Activated naive CD4-positive, alpha-beta T cell treated with anti-CD3 and anti-CD28 coated beads for 36 hours (primary cell): ENCODE measurements at regions not wholly inside any gene's neighbourhood (a gene's known extent, or its start where the extent isn't known, plus 50 kb on each side); places are given as distances from the start of the nearest gene placed in this dataset.
A peak's percentile ranks its signal among the peaks of the same experiment; 100 is the strongest.

Experiments
- CTCF ChIA-PET: fragments of 350-600 bp; sonication (Branson Sonifier 250); formaldehyde crosslinking; loops from one replicate; lab custom pipeline; 2021; ENCODE audit warnings: antibody characterized with exemption; lab: Charles Lee
- DNase-seq: peaks from one replicate; pipeline ENCODE4 v3.0.0-alpha.2; 2020
- H3K27ac Mint-ChIP-seq: one replicate; pipeline ENCODE4 v1.8.0; 2021; ENCODE audit warnings: mild to moderate bottlenecking, mixed read lengths
- H3K27me3 Mint-ChIP-seq: one replicate; pipeline ENCODE4 v1.8.0; 2021; ENCODE audit warnings: low read depth, mixed read lengths
- H3K36me3 Mint-ChIP-seq: one replicate; pipeline ENCODE4 v1.8.0; 2021; ENCODE audit warnings: low read depth, mixed read lengths
- H3K4me1 Mint-ChIP-seq: one replicate; pipeline ENCODE4 v1.8.0; 2021; ENCODE audit warnings: low read depth, mixed read lengths
- H3K4me3 Mint-ChIP-seq: one replicate; pipeline ENCODE4 v1.8.0; 2021; ENCODE audit warnings: mild to moderate bottlenecking, moderate library complexity, mixed read lengths
- H3K9me3 Mint-ChIP-seq: one replicate; pipeline ENCODE4 v1.8.0; 2021; ENCODE audit warnings: mixed read lengths
- intact Hi-C: fragments of 100-400 bp; cut with micrococcal nuclease; formaldehyde crosslinking; loops from one replicate; pipeline ENCODE4 v1.15.1; 2023

DNA sequence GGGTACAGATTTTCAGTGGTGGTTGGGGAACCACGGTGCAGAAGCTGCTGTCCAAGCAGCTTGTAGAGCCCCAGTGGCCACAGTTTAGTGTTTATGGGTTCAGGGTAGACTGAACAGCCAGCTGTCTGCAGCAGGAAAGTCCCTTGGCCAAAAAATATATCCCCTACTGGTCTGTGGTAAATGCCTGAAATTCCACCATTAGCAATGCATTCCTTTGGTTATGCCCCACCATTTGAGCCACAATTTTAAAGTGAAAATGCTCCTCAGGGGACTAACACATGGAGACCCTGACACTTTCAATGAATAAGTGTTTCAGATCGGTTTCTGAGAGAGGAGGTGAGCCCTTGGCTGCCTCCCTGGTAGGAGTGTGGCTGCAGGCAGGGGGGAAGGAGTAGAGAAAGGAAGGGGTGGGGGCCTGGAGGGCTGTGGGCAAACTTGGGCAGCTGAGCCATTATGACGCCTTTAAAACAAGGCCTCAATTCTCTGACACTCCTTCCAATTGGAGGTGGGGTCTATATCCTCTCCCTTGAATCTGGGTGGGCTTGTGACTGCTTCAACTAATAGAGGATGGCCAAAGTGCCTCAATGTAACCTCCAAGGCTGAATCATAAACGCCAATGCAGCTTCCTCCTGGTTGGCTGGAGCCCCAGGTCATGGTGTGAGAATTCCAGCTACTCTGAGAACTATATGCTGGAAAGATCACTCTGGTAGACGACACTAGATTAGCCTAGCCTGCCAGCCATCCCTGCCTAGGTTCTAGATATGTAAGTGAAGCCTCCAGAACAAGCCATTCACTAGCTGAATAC lies 75.8 kb upstream of the ATP6AP2 start:
- CTCF ChIA-PET = no interaction called here
- Mint-ChIP-seq H3K36me3 (no peaks in the 10 kb centered on the region), H3K9me3 (no peaks in the 10 kb centered on the region), H3K27ac (no peak overlapping the region), H3K4me3 (no peak overlapping the region), H3K27me3 (no peaks in the 10 kb centered on the region), H3K4me1 (no peaks in the 10 kb centered on the region)
- DNase-seq = no peak
- intact Hi-C loops = no loop called here

- intact Hi-C loops = no loop called here
- DNase-seq = no peak
- H3K27ac Mint-ChIP-seq = no peak overlapping the region
- H3K27me3 Mint-ChIP-seq = no peaks in the 10 kb centered on the region
- H3K36me3 Mint-ChIP-seq = no peaks in the 10 kb centered on the region
- H3K9me3 Mint-ChIP-seq = no peaks in the 10 kb centered on the region
- CTCF ChIA-PET = no interaction called here
- H3K4me1 Mint-ChIP-seq = no peaks in the 10 kb centered on the region
- no peak overlapping the region for H3K4me3 Mint-ChIP-seq
These were observed 77.7 kb upstream of the ATP6AP2 start for GRCh38 chrX:40503094-40503493.

DNA sequence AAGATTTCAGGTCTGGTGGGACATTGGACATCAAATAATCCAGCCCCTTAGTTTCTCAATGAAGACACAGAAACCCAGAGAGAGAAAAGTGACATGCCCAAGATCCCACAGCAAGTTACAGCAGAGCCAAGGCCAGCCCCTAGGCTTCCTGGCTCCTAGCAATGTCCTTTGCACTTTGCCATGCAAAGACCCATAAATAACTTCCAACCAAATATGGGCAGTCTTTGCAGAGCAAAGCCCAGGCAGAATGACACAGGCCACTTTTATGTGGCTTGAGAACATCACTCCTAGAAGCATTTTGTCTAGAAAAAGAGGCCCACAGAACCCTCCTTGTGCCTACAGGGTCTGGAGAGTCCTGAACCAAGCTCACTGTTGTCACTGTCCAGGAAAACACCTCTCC lies 78.1 kb upstream of the ATP6AP2 start:
- CTCF ChIA-PET = no interaction called here
- no peaks in the 10 kb centered on the region for H3K36me3 Mint-ChIP-seq
- H3K4me1 Mint-ChIP-seq = no peaks in the 10 kb centered on the region
- intact Hi-C loops = no loop called here
- no peak for DNase-seq
- H3K27ac Mint-ChIP-seq = no peak overlapping the region
- no peaks in the 10 kb centered on the region for H3K9me3 Mint-ChIP-seq
- H3K27me3 Mint-ChIP-seq = no peaks in the 10 kb centered on the region
- no peak overlapping the region for H3K4me3 Mint-ChIP-seq

GRCh38 chrX:40501164-40501855 lies 79.5 kb upstream of the ATP6AP2 start:
- Mint-ChIP-seq H3K27me3 (no peaks in the 10 kb centered on the region), H3K9me3 (no peaks in the 10 kb centered on the region), H3K4me1 (no peaks in the 10 kb centered on the region), H3K36me3 (no peaks in the 10 kb centered on the region), H3K27ac (no peak overlapping the region), H3K4me3 (no peak overlapping the region)
- no peak for DNase-seq
- CTCF ChIA-PET = no interaction called here
- intact Hi-C loops = no loop called here

DNA sequence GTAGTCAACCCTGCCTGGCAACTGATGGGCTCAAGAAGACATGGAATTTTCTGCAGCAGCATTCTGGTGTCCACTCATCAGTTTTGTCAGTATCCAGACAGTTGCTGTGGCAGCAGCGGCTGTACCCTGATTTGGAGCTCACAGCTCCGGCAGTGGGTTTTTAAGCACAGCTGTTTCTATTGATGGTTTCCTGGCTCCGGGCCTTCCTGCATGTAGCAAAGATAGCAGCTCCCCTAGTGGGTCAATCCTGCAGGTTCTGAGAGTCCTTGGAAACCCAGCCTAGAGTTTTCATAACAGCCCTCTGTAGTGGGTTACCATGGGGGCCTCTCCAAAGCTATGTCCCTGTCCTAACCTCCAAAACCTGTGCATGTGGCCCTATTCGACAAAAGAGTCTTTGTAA lies 84.0 kb upstream of the ATP6AP2 start:
- H3K4me3 Mint-ChIP-seq = no peak overlapping the region
- no peaks in the 10 kb centered on the region for H3K36me3 Mint-ChIP-seq
- H3K9me3 Mint-ChIP-seq = no peaks in the 10 kb centered on the region
- H3K27ac Mint-ChIP-seq = no peak overlapping the region
- H3K4me1 Mint-ChIP-seq = peaks cover 3% of the 10 kb centered on the region
- CTCF ChIA-PET = no interaction called here
- no peak for DNase-seq
- intact Hi-C loops = no loop called here
- no peaks in the 10 kb centered on the region for H3K27me3 Mint-ChIP-seq

DNA sequence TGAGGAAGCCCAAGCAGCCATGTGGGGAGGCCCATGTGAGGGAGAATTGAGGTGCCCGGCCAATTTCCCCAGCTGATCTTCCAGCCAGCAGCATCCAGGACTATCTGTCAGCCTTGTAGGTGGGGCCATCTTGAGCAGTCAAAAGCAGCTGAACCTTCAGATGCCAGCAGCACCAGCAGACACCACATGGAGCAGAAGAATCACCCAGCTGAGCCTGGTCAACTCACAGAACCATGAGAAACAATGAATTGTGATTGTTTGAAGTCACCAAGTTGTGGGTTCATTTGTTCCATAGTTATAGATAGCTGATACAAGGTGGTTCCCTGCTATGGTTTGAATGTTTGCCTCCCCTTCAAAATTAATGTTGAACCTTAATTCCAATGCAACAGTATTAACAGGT lies 85.1 kb upstream of the ATP6AP2 start:
- intact Hi-C loops = no loop called here
- H3K27ac Mint-ChIP-seq = no peak overlapping the region
- H3K4me1 Mint-ChIP-seq = peaks cover 3% of the 10 kb centered on the region
- H3K36me3 Mint-ChIP-seq = no peaks in the 10 kb centered on the region
- no peaks in the 10 kb centered on the region for H3K27me3 Mint-ChIP-seq
- DNase-seq = no peak
- no peak overlapping the region for H3K4me3 Mint-ChIP-seq
- H3K9me3 Mint-ChIP-seq = no peaks in the 10 kb centered on the region
- CTCF ChIA-PET = no interaction called here

DNA sequence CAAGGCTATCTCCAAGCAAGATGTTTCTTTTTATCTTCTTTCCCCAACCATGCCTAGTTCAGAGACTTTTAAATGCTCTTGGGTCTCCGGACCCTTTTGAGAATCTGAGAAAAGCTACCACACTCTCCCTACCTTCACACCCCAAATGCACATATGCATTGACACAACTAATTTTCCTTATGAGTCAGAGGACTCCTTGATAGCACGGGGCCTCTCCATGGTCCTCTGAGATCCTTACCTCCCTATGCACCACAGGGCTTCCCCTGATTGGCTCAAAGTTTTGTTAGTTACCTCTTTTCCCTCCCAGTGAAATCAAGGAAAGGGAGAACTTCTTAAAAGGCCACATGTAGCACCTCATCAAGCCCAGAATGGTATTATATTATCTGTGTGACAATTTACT lies 86.8 kb upstream of the ATP6AP2 start:
- no peak overlapping the region for H3K4me3 Mint-ChIP-seq
- DNase-seq = no peak
- H3K27ac Mint-ChIP-seq = no peak overlapping the region
- H3K36me3 Mint-ChIP-seq = no peaks in the 10 kb centered on the region
- CTCF ChIA-PET = no interaction called here
- intact Hi-C loops = no loop called here
- H3K9me3 Mint-ChIP-seq = no peaks in the 10 kb centered on the region
- H3K4me1 Mint-ChIP-seq = peaks cover 3% of the 10 kb centered on the region
- H3K27me3 Mint-ChIP-seq = no peaks in the 10 kb centered on the region

- DNase-seq = no peak
- intact Hi-C loops = no loop called here
- Mint-ChIP-seq H3K27me3 (no peaks in the 10 kb centered on the region), H3K4me1 (peaks cover 6% of the 10 kb centered on the region), H3K27ac (no peak overlapping the region), H3K36me3 (peaks cover 2% of the 10 kb centered on the region), H3K9me3 (no peaks in the 10 kb centered on the region), H3K4me3 (no peak overlapping the region)
- CTCF ChIA-PET = no interaction called here
These were observed 92.5 kb upstream of the ATP6AP2 start for GRCh38 chrX:40488296-40488695.

- H3K27me3 Mint-ChIP-seq = no peaks in the 10 kb centered on the region
- no peak for DNase-seq
- no peak overlapping the region for H3K27ac Mint-ChIP-seq
- H3K4me1 Mint-ChIP-seq = peaks cover 3% of the 10 kb centered on the region
- H3K36me3 Mint-ChIP-seq = peaks cover 2% of the 10 kb centered on the region
- H3K4me3 Mint-ChIP-seq = no peak overlapping the region
- H3K9me3 Mint-ChIP-seq = no peaks in the 10 kb centered on the region
- CTCF ChIA-PET = no interaction called here
- intact Hi-C loops = no loop called here
These were observed 94.8 kb upstream of the ATP6AP2 start for GRCh38 chrX:40485973-40486372.

DNA sequence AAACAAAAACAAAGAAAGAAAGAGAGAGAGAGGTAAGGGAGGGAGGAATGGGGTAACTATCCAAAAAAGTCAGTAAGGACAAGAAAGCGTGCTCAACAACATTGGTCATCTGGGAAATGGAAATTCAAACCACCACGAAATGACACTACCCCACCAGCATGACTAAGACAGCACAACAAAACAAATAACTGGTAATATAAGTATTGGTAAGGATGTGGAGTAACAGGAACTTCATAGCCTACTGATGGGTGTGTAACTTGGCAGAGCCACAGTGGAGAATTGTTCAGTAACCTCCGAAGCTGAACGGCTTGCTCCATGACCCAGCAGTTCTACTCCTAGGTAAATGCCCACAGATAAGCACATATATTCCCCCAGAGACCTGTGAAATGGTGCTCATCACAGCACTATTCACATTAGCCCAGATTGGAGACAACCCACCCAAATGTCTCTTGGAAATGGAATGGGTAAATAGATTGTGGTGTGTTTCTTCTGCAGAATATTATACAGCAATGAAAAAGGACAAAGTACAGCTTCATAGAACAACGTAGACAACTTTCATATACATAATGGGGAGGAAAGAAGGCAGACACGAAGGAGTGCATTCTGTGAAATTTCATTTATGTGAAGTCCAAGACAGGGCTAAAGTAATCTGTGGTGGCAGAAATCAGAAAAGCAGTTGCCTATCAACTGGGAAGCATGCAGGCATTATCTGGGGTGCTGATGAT lies 95.5 kb upstream of the ATP6AP2 start:
- H3K36me3 Mint-ChIP-seq = peaks cover 2% of the 10 kb centered on the region
- intact Hi-C loops = no loop called here
- H3K4me3 Mint-ChIP-seq = no peak overlapping the region
- no peak for DNase-seq
- H3K4me1 Mint-ChIP-seq = peaks cover 3% of the 10 kb centered on the region
- CTCF ChIA-PET = no interaction called here
- H3K27me3 Mint-ChIP-seq = no peaks in the 10 kb centered on the region
- no peak overlapping the region for H3K27ac Mint-ChIP-seq
- no peaks in the 10 kb centered on the region for H3K9me3 Mint-ChIP-seq

DNA sequence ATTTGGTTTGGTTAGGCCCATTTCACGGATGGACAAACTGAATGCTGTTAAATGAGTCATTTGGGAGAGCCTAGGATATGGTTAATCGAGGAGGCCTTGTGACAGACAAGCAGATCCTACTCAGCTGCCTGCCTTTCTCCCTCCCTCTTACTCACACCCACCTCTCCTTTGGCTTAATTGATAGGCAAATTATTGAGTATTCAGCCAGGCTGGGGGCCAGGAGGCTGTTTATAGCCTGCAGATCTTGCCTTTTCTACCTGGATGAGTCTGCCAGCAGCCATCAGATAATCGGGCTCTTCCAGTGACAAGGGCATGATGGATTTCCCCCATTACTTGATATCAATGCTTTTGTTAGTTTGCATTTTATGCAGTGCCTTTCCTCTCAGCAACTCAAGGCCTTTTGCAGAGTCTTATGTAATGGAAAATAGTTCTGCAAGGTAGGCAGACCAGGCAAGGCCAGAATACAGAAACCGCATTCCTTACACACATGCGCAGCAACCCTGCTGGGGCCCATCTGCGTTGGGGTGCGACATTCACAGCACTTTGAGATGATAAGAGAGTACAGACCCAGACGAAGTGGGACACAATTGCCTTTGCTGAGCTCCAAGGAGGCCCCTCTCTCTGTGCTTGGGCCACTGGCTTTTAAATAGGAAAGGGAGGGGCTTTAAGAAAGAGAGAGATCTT lies 96.2 kb upstream of the ATP6AP2 start:
- no peak for DNase-seq
- Mint-ChIP-seq H3K4me1 (peaks cover 4% of the 10 kb centered on the region), H3K27ac (peak overlapping the region; percentile 43), H3K36me3 (peaks cover 2% of the 10 kb centered on the region), H3K4me3 (no peak overlapping the region), H3K27me3 (no peaks in the 10 kb centered on the region), H3K9me3 (no peaks in the 10 kb centered on the region)
- intact Hi-C loops = no loop called here
- CTCF ChIA-PET = no interaction called here

DNA sequence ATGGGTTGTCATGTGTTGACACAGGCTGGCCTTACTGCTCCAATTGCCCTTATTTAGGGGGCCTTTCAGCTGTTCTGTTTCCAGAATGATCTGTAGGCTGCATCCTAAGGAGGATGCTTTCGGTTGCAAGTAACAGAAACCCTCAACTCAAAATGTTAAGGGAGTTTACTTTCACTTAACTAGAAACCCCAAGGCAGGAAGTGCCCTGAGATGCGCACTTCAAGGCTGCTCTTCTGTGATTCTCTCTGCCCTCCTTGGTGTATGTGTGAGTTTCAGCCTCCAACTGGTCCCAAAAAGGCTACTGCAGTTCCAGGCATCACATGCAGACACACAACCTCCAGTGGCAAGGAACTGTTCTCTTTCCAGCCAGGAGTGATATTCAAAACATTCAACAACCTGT lies 97.3 kb upstream of the ATP6AP2 start:
- Mint-ChIP-seq H3K9me3 (no peaks in the 10 kb centered on the region), H3K27ac (no peak overlapping the region), H3K4me3 (no peak overlapping the region), H3K27me3 (no peaks in the 10 kb centered on the region), H3K4me1 (peaks cover 4% of the 10 kb centered on the region), H3K36me3 (peaks cover 2% of the 10 kb centered on the region)
- no peak for DNase-seq
- intact Hi-C loops = no loop called here
- CTCF ChIA-PET = no interaction called here
